LoVo (cell line): ENCODE measurements at regions not wholly inside any gene's neighbourhood (a gene's known extent, or its start where the extent isn't known, plus 50 kb on each side); places are given as distances from the start of the nearest gene placed in this dataset.

Experiments used
- DNase-seq: peaks from one replicate; pipeline ENCODE4 v3.0.0-alpha.2; 2016; ENCODE audit warnings: low spot score

GRCh38 chr6:104617591-104617990 is 242.1 kb downstream of the HACE1 start:
- DNase-seq: no peak

- DNase-seq: no peak
Measured at GRCh38 chr6:104614394-104614793, 245.3 kb downstream of the HACE1 start.

- no peak for DNase-seq
Measured at GRCh38 chr6:104613416-104614001, 246.2 kb downstream of the HACE1 start.

GRCh38 chr6:104612541-104612940 is 247.2 kb downstream of the HACE1 start:
- DNase-seq: no peak

GRCh38 chr6:104608101-104608500 is 251.6 kb downstream of the HACE1 start:
- DNase-seq: no peak

- no peak for DNase-seq
Measured at GRCh38 chr6:104607501-104607900, 252.2 kb downstream of the HACE1 start.

- no peak for DNase-seq
Measured at GRCh38 chr6:104606361-104606760, 253.4 kb downstream of the HACE1 start.

- DNase-seq: no peak
Measured at GRCh38 chr6:104604685-104605084, 255.0 kb downstream of the HACE1 start.

- DNase-seq: no peak
Measured at GRCh38 chr6:104603108-104603745, 256.5 kb downstream of the HACE1 start.

GRCh38 chr6:104601721-104602120 is 258.0 kb downstream of the HACE1 start:
- no peak for DNase-seq

GRCh38 chr6:104601131-104601651 is 258.5 kb downstream of the HACE1 start:
- DNase-seq: no peak

GRCh38 chr6:104600639-104600931 is 259.1 kb downstream of the HACE1 start:
- no peak for DNase-seq

- no peak for DNase-seq
Measured at GRCh38 chr6:104599821-104600638, 259.7 kb downstream of the HACE1 start.

- no peak for DNase-seq
Measured at GRCh38 chr6:104597541-104598050, 262.1 kb downstream of the HACE1 start.

- DNase-seq: no peak
Measured at GRCh38 chr6:104596091-104596490, 263.6 kb downstream of the HACE1 start.

- DNase-seq: no peak
Measured at GRCh38 chr6:104595311-104595820, 264.4 kb downstream of the HACE1 start.

- no peak for DNase-seq
Measured at GRCh38 chr6:104591573-104592334, 268.0 kb downstream of the HACE1 start.

GRCh38 chr6:104589940-104590339 is 269.8 kb downstream of the HACE1 start:
- no peak for DNase-seq

- DNase-seq: no peak
Measured at GRCh38 chr6:104585646-104586045, 274.1 kb downstream of the HACE1 start.

- no peak for DNase-seq
Measured at GRCh38 chr6:104580452-104580851, 279.3 kb downstream of the HACE1 start.

- no peak for DNase-seq
Measured at GRCh38 chr6:104579310-104579863, 280.3 kb downstream of the HACE1 start.

- no peak for DNase-seq
Measured at GRCh38 chr6:104575536-104575935, 284.2 kb downstream of the HACE1 start.
